HEK293 (cell line): ENCODE measurements at regions not wholly inside any gene's neighbourhood (a gene's known extent, or its start where the extent isn't known, plus 50 kb on each side); places are given as distances from the start of the nearest gene placed in this dataset.

Source experiments
- CTCF ChIA-PET: fragments of 350-600 bp; formaldehyde crosslinking; extraction: SDS; loops from one replicate; lab custom pipeline; 2021; ENCODE audit warnings: antibody characterized with exemption; lab: Yijun Ruan, JAX
- POLR2A ChIA-PET: fragments of 300-600 bp; formaldehyde crosslinking; extraction: SDS; loops from one replicate; lab custom pipeline; 2020; ENCODE audit warnings: antibody characterized with exemption, inconsistent platforms; lab: Yijun Ruan, JAX
- H3K27ac ChIP-seq: fragments of 200-500 bp; sonication (Bioruptor generic); 2 replicates; pipeline ENCODE4 v1.5.1; 2014; ENCODE audit warnings: low read depth, low read length, control low read depth, inconsistent platforms; ENCODE audit errors: extremely low read depth
- H3K36me3 ChIP-seq, 2 experiments: fragments of 200-500 bp in 1 of 2; sonication (Bioruptor generic) in 1 of 2; 1 replicate in 1 of 2; 2 replicates in 1 of 2; pipeline ENCODE4 v1.5.1; 2014 to 2017; ENCODE audit warnings: inconsistent platforms in 2 of 2, low read length in 2 of 2; ENCODE audit not compliant: control insufficient read depth in 2 of 2, insufficient read depth in 1 of 2
- H3K4me1 ChIP-seq: fragments of 200-500 bp; sonication (Bioruptor generic); 2 replicates; pipeline ENCODE4 v1.5.1; 2014; ENCODE audit warnings: mild to moderate bottlenecking, low read length, inconsistent platforms; ENCODE audit not compliant: control insufficient read depth, insufficient read depth
- H3K4me3 ChIP-seq: 2 replicates; pipeline ENCODE4 v1.5.1; 2011; ENCODE audit warnings: low read depth, mild to moderate bottlenecking, control low read depth, low read length, moderate library complexity
- H3K9me3 ChIP-seq: fragments of 200-500 bp; sonication (Bioruptor generic); 2 replicates; pipeline ENCODE4 v1.5.1; 2014; ENCODE audit warnings: low read depth, low read length, inconsistent platforms; ENCODE audit not compliant: control insufficient read depth, insufficient read depth
- BCL6B ChIP-seq: fragments of 450-650 bp; formaldehyde crosslinking; IDR thresholded peaks from 2 replicates; pipeline ENCODE4 v1.5.1; 2017; ENCODE audit warnings: missing biosample characterization, missing genetic modification characterization
- KLF7 ChIP-seq: fragments of 450-650 bp; formaldehyde crosslinking; IDR thresholded peaks from 2 replicates; pipeline ENCODE4 v1.5.1; 2016; ENCODE audit warnings: missing biosample characterization, missing genetic modification characterization, borderline replicate concordance
- PRDM4 ChIP-seq: fragments of 450-650 bp; formaldehyde crosslinking; IDR thresholded peaks from 2 replicates; pipeline ENCODE4 v1.5.1; 2017; ENCODE audit warnings: missing biosample characterization, missing genetic modification characterization
- REPIN1 ChIP-seq: fragments of 450-650 bp; formaldehyde crosslinking; IDR thresholded peaks from 2 replicates; pipeline ENCODE4 v1.5.1; 2017; ENCODE audit warnings: missing biosample characterization, missing genetic modification characterization, low read depth
- ZBTB1 ChIP-seq: fragments of 450-650 bp; formaldehyde crosslinking; IDR thresholded peaks from 2 replicates; pipeline ENCODE4 v1.5.1; 2016; ENCODE audit warnings: missing biosample characterization, missing genetic modification characterization
- ZBTB21 ChIP-seq: fragments of 450-650 bp; formaldehyde crosslinking; IDR thresholded peaks from 2 replicates; pipeline ENCODE4 v1.5.1; 2017; ENCODE audit warnings: missing biosample characterization, missing genetic modification characterization
- ZBTB8A ChIP-seq: fragments of 450-650 bp; formaldehyde crosslinking; IDR thresholded peaks from 2 replicates; pipeline ENCODE4 v1.5.1; 2016; ENCODE audit warnings: missing biosample characterization, missing genetic modification characterization
- ZFHX2 ChIP-seq: fragments of 450-650 bp; formaldehyde crosslinking; conservative IDR thresholded peaks from 2 replicates; pipeline ENCODE4 v1.5.1; 2016; ENCODE audit warnings: missing biosample characterization, missing genetic modification characterization
- ZNF155 ChIP-seq: fragments of 450-650 bp; formaldehyde crosslinking; IDR thresholded peaks from 2 replicates; pipeline ENCODE4 v1.5.1; 2016; ENCODE audit warnings: missing biosample characterization, missing genetic modification characterization
- ZNF19 ChIP-seq: fragments of 450-650 bp; formaldehyde crosslinking; IDR thresholded peaks from 2 replicates; pipeline ENCODE4; 2016; ENCODE audit warnings: missing biosample characterization, missing genetic modification characterization, low read depth
- ZNF2 ChIP-seq: fragments of 450-650 bp; formaldehyde crosslinking; IDR thresholded peaks from 2 replicates; pipeline ENCODE4 v1.5.1; 2016; ENCODE audit warnings: missing biosample characterization, missing genetic modification characterization
- ZNF23 ChIP-seq: fragments of 450-650 bp; formaldehyde crosslinking; IDR thresholded peaks from 2 replicates; pipeline ENCODE4 v1.5.1; 2016; ENCODE audit warnings: missing biosample characterization, missing genetic modification characterization, borderline replicate concordance
- ZNF248 ChIP-seq: fragments of 450-650 bp; formaldehyde crosslinking; IDR thresholded peaks from 2 replicates; pipeline ENCODE4 v1.5.1; 2017; ENCODE audit warnings: missing biosample characterization, missing genetic modification characterization
- ZNF302 ChIP-seq: fragments of 450-650 bp; formaldehyde crosslinking; IDR thresholded peaks from 2 replicates; pipeline ENCODE4 v1.5.1; 2016; ENCODE audit warnings: missing biosample characterization, missing genetic modification characterization, low read depth
- ZNF350 ChIP-seq: fragments of 450-650 bp; formaldehyde crosslinking; IDR thresholded peaks from 2 replicates; pipeline ENCODE4 v1.5.0; 2017; ENCODE audit warnings: missing biosample characterization, mild to moderate bottlenecking, missing genetic modification characterization
- ZNF473 ChIP-seq: fragments of 450-650 bp; formaldehyde crosslinking; IDR thresholded peaks from 2 replicates; pipeline ENCODE4 v1.5.1; 2017; ENCODE audit warnings: missing biosample characterization, missing genetic modification characterization
- ZNF521 ChIP-seq: fragments of 450-650 bp; formaldehyde crosslinking; IDR thresholded peaks from 2 replicates; pipeline ENCODE4 v1.5.1; 2017; ENCODE audit warnings: missing biosample characterization, mild to moderate bottlenecking, missing genetic modification characterization
- ZNF558 ChIP-seq: fragments of 450-650 bp; formaldehyde crosslinking; IDR thresholded peaks from 2 replicates; pipeline ENCODE4 v1.5.1; 2016; ENCODE audit warnings: missing biosample characterization, missing genetic modification characterization
- ZNF600 ChIP-seq: fragments of 450-650 bp; formaldehyde crosslinking; IDR thresholded peaks from 2 replicates; pipeline ENCODE4 v1.5.1; 2016; ENCODE audit warnings: missing biosample characterization, missing genetic modification characterization
- ZNF654 ChIP-seq: fragments of 450-650 bp; formaldehyde crosslinking; IDR thresholded peaks from 2 replicates; pipeline ENCODE4 v1.5.1; 2016; ENCODE audit warnings: low read depth, missing biosample characterization, missing genetic modification characterization
- ZNF701 ChIP-seq: fragments of 450-650 bp; formaldehyde crosslinking; IDR thresholded peaks from 2 replicates; pipeline ENCODE4 v1.5.1; 2016; ENCODE audit warnings: missing biosample characterization, missing genetic modification characterization
- ZNF777 ChIP-seq: fragments of 450-650 bp; formaldehyde crosslinking; IDR thresholded peaks from 2 replicates; pipeline ENCODE4 v1.5.1; 2017; ENCODE audit warnings: missing biosample characterization, missing genetic modification characterization, borderline replicate concordance
- ZNF791 ChIP-seq: fragments of 450-650 bp; formaldehyde crosslinking; IDR thresholded peaks from 2 replicates; pipeline ENCODE4 v1.5.1; 2016; ENCODE audit warnings: missing biosample characterization, missing genetic modification characterization
- ZNF792 ChIP-seq: fragments of 450-650 bp; formaldehyde crosslinking; IDR thresholded peaks from 2 replicates; pipeline ENCODE4 v1.5.1; 2016; ENCODE audit warnings: missing biosample characterization, missing genetic modification characterization
- ZSCAN4 ChIP-seq: fragments of 450-650 bp; formaldehyde crosslinking; IDR thresholded peaks from 2 replicates; pipeline ENCODE4 v1.5.1; 2017; ENCODE audit warnings: missing biosample characterization, missing genetic modification characterization
- ZSCAN5A ChIP-seq: fragments of 450-650 bp; formaldehyde crosslinking; IDR thresholded peaks from 2 replicates; pipeline ENCODE4 v1.5.1; 2016; ENCODE audit warnings: missing biosample characterization, missing genetic modification characterization

GRCh38 chr3:25895443-25895842 lies 105.6 kb downstream of the OXSM start:
- ChIA-PET POLR2A (no interaction called here), CTCF (no interaction called here)
- Histone ChIP-seq H3K9me3 (no peaks in the 10 kb centered on the region), H3K27ac (no peak overlapping the region), H3K4me1 (no peaks in the 10 kb centered on the region)
- no peak for TF ChIP-seq ZNF350
- TF ChIP-seq ZBTB8A = no peak
- no peak for TF ChIP-seq ZNF777
- no peak for TF ChIP-seq ZSCAN4
- no peak for TF ChIP-seq ZNF19 (tag by site-specific recombination)
- no peak for TF ChIP-seq ZNF302
- no peak for TF ChIP-seq PRDM4
- TF ChIP-seq ZNF2 (tag by site-specific recombination) = no peak
- no peak for TF ChIP-seq ZBTB21 (tag by site-specific recombination)
- TF ChIP-seq ZFHX2 (tag by site-specific recombination) = no peak
- no peak for TF ChIP-seq ZNF473
- TF ChIP-seq, all 188 proteins: peak for 0
- no peaks in the 10 kb centered on the region for H3K36me3 ChIP-seq
- no peak overlapping the region for H3K4me3 ChIP-seq

GRCh38 chr3:25897019-25897418 lies 107.1 kb downstream of the OXSM start:
- CTCF ChIA-PET = no interaction called here
- peak; percentile 8; the same call in 1 of the 2 replicates for TF ChIP-seq ZNF654 (tag by site-specific recombination)
- no peak for TF ChIP-seq BCL6B (tag by site-specific recombination)
- no peaks in the 10 kb centered on the region for H3K9me3 ChIP-seq
- no peak overlapping the region for H3K4me3 ChIP-seq
- no peaks in the 10 kb centered on the region for H3K4me1 ChIP-seq
- POLR2A ChIA-PET = no interaction called here
- H3K27ac ChIP-seq = no peak overlapping the region
- no peaks in the 10 kb centered on the region for H3K36me3 ChIP-seq

GRCh38 chr3:25899352-25900101 lies 109.6 kb downstream of the OXSM start:
- no peak overlapping the region for H3K27ac ChIP-seq
- ChIA-PET CTCF (interaction anchor here (0.6 to 1.0 kb wide), 2 partner anchors 11 to 845 kb away, joined by 3 read pairs; no protein-coding TSS in a partner anchor), POLR2A (no interaction called here)
- no peaks in the 10 kb centered on the region for H3K36me3 ChIP-seq
- H3K4me1 ChIP-seq = no peaks in the 10 kb centered on the region
- no peak overlapping the region for H3K4me3 ChIP-seq
- H3K9me3 ChIP-seq = no peaks in the 10 kb centered on the region
- TF ChIP-seq ZNF600 (tag by site-specific recombination) (no peak), ZNF248 (tag by site-specific recombination) (no peak), ZSCAN4 (no peak), ZNF654 (tag by site-specific recombination) (no peak), ZNF155 (tag by site-specific recombination) (no peak), ZNF791 (tag by site-specific recombination) (no peak), ZBTB1 (tag by site-specific recombination) (no peak), ZNF558 (tag by site-specific recombination) (no peak), ZNF701 (tag by site-specific recombination) (no peak), ZNF792 (tag by site-specific recombination) (no peak), ZNF23 (no peak), KLF7 (no peak), ZSCAN5A (no peak), ZNF521 (tag by site-specific recombination) (no peak), REPIN1 (tag by site-specific recombination) (no peak)
